WTC11 (cell line): ENCODE measurements at regions not wholly inside any gene's neighbourhood (a gene's known extent, or its start where the extent isn't known, plus 50 kb on each side); places are given as distances from the start of the nearest gene placed in this dataset.

Experiments used
- ATAC-seq: fragments of 200-7000 bp; cut with Tn5 transposase; 2 replicates; pipeline ENCODE4 v1.10.0; 2021; ENCODE audit warnings: mild to moderate bottlenecking, moderate library complexity
- CTCF ChIA-PET: fragments of 300-600 bp; sonication (Branson Sonifier 250); formaldehyde crosslinking; loops from one replicate; lab custom pipeline; 2021; ENCODE audit warnings: antibody characterized with exemption; lab: Charles Lee
- POLR2A ChIA-PET: fragments of 350-600 bp; sonication (Branson Sonifier 250); formaldehyde crosslinking; loops from one replicate; lab custom pipeline; 2021; ENCODE audit warnings: antibody characterized with exemption; lab: Charles Lee
- DNase-seq: peaks from one replicate; pipeline ENCODE4 v3.0.0; 2021; ENCODE audit warnings: low spot score
- H3K27ac Mint-ChIP-seq: 2 replicates; pipeline ENCODE4 v1.8.0; 2021; ENCODE audit warnings: mixed read lengths
- H3K27me3 Mint-ChIP-seq: 2 replicates; pipeline ENCODE4 v1.8.0; 2021; ENCODE audit warnings: low read depth, mild to moderate bottlenecking, moderate library complexity, mixed read lengths
- H3K36me3 Mint-ChIP-seq: 2 replicates; pipeline ENCODE4 v1.8.0; 2021; ENCODE audit warnings: mixed read lengths
- H3K4me1 Mint-ChIP-seq: 2 replicates; pipeline ENCODE4 v1.8.0; 2022; ENCODE audit warnings: mixed read lengths
- H3K4me3 Mint-ChIP-seq: 2 replicates; pipeline ENCODE4 v1.8.0; 2021; ENCODE audit warnings: mild to moderate bottlenecking, moderate library complexity, mixed read lengths
- H3K9me3 Mint-ChIP-seq: 2 replicates; pipeline ENCODE4 v1.8.0; 2021; ENCODE audit warnings: mixed read lengths
- AR ChIP-seq: fragments of 250-450 bp; sonication (Bioruptor Pico); IDR thresholded peaks from 2 replicates; pipeline ENCODE4 v1.9.0; 2021; ENCODE audit warnings: mild to moderate bottlenecking
- CREM ChIP-seq: sonication (generic); formaldehyde crosslinking; IDR thresholded peaks from 2 replicates; pipeline ENCODE4 v1.8.1; 2022; ENCODE audit warnings: mild to moderate bottlenecking, missing genetic modification reagents, moderate library complexity
- E2F1 ChIP-seq: sonication (generic); formaldehyde crosslinking; IDR thresholded peaks from 2 replicates; pipeline ENCODE4 v1.8.0; 2022; ENCODE audit warnings: mild to moderate bottlenecking, missing genetic modification reagents
- ESRRA ChIP-seq: sonication (generic); formaldehyde crosslinking; IDR thresholded peaks from 2 replicates; pipeline ENCODE4 v1.8.1; 2022; ENCODE audit warnings: mild to moderate bottlenecking, missing genetic modification reagents, borderline replicate concordance
- FOXP4 ChIP-seq: sonication (generic); formaldehyde crosslinking; IDR thresholded peaks from 2 replicates; pipeline ENCODE4 v1.8.0; 2022; ENCODE audit warnings: mild to moderate bottlenecking, missing genetic modification reagents
- IRF1 ChIP-seq: sonication (generic); formaldehyde crosslinking; IDR thresholded peaks from 2 replicates; pipeline ENCODE4 v1.8.0; 2023; ENCODE audit warnings: missing genetic modification reagents
- MXD4 ChIP-seq: fragments of 250-450 bp; sonication (Bioruptor Pico); IDR thresholded peaks from 2 replicates; pipeline ENCODE4 v1.8.0; 2021; ENCODE audit warnings: mild to moderate bottlenecking, moderate library complexity, borderline replicate concordance
- NFATC4 ChIP-seq: fragments of 250-450 bp; sonication (Bioruptor Pico); IDR thresholded peaks from 2 replicates; pipeline ENCODE4 v1.9.0; 2021; ENCODE audit warnings: mild to moderate bottlenecking
- SOX15 ChIP-seq: fragments of 250-450 bp; sonication (Bioruptor Pico); IDR thresholded peaks from 2 replicates; pipeline ENCODE4 v1.9.0; 2021; ENCODE audit warnings: mild to moderate bottlenecking
- TCF7 ChIP-seq: sonication (generic); formaldehyde crosslinking; IDR thresholded peaks from 2 replicates; pipeline ENCODE4 v1.8.0; 2022; ENCODE audit warnings: mild to moderate bottlenecking, low read depth, missing genetic modification reagents, moderate library complexity
- TEAD1 ChIP-seq: sonication (generic); formaldehyde crosslinking; IDR thresholded peaks from 2 replicates; pipeline ENCODE4 v1.8.0; 2022; ENCODE audit warnings: mild to moderate bottlenecking, missing genetic modification reagents
- TEAD4 ChIP-seq: sonication (generic); formaldehyde crosslinking; IDR thresholded peaks from 2 replicates; pipeline ENCODE4 v1.8.0; 2022; ENCODE audit warnings: mild to moderate bottlenecking, missing genetic modification reagents
- USF1 ChIP-seq: sonication (generic); formaldehyde crosslinking; IDR thresholded peaks from 2 replicates; pipeline ENCODE4 v1.8.0; 2022; ENCODE audit warnings: mild to moderate bottlenecking, missing genetic modification reagents
- ZBTB21 ChIP-seq: sonication (generic); formaldehyde crosslinking; IDR thresholded peaks from 2 replicates; pipeline ENCODE4 v1.8.1; 2023; ENCODE audit warnings: mild to moderate bottlenecking, missing genetic modification reagents, borderline replicate concordance
- ZNF219 ChIP-seq: sonication (generic); formaldehyde crosslinking; IDR thresholded peaks from 2 replicates; pipeline ENCODE4 v1.8.0; 2023; ENCODE audit warnings: missing genetic modification reagents, mild to moderate bottlenecking, borderline replicate concordance
- ZNF263 ChIP-seq: sonication (generic); formaldehyde crosslinking; IDR thresholded peaks from 2 replicates; pipeline ENCODE4 v1.8.1; 2022; ENCODE audit warnings: low read depth, mild to moderate bottlenecking, moderate library complexity, missing genetic modification reagents
- ZNF317 ChIP-seq: sonication (generic); formaldehyde crosslinking; IDR thresholded peaks from 2 replicates; pipeline ENCODE4 v1.8.1; 2023; ENCODE audit warnings: low read depth, mild to moderate bottlenecking, moderate library complexity, missing genetic modification reagents, borderline replicate concordance
- ZNF425 ChIP-seq: fragments of 250-450 bp; sonication (Bioruptor Pico); conservative IDR thresholded peaks from 2 replicates; pipeline ENCODE4 v1.9.0; 2021; ENCODE audit warnings: mild to moderate bottlenecking

- Mint-ChIP-seq H3K27me3 (peaks cover 6% of the 10 kb centered on the region; the same call in 1 of the 2 replicates), H3K27ac (peak overlapping the region; percentile 99), H3K4me3 (peak overlapping the region; percentile 6; the same call in 1 of the 2 replicates), H3K9me3 (peaks cover 48% of the 10 kb centered on the region), H3K36me3 (peaks cover 51% of the 10 kb centered on the region), H3K4me1 (peaks cover 42% of the 10 kb centered on the region)
- DNase-seq: peak; percentile 13
- ChIA-PET CTCF (interaction anchor here (0.6 kb wide), 1 partner anchor 1892 kb away, joined by 4 read pairs; no protein-coding TSS in a partner anchor), POLR2A (no interaction called here)
- peak; percentile 97 for ATAC-seq
- no peak for TF ChIP-seq ZNF425 (CRISPR knock-in tag)
- no peak for TF ChIP-seq IRF1
- TF ChIP-seq TEAD4: no peak
- 0 out of 2 replicates have a peak, but pooled peaks have one; percentile 34 for TF ChIP-seq TEAD1
- no peak for TF ChIP-seq AR (CRISPR knock-in tag)
- TF ChIP-seq FOXP4 (CRISPR knock-in tag): peak; percentile 59; the same call in 1 of the 2 replicates
- TF ChIP-seq MXD4: no peak
Observed at GRCh38 chr6:140436023-140436811, 1061.8 kb upstream of the CITED2 start.

- H3K36me3 Mint-ChIP-seq: peaks cover 51% of the 10 kb centered on the region
- TF ChIP-seq CREM (CRISPR knock-in tag) (no peak), ZBTB21 (CRISPR knock-in tag) (no peak), E2F1 (CRISPR knock-in tag) (no peak), NFATC4 (CRISPR knock-in tag) (no peak), TCF7 (no peak), ESRRA (CRISPR knock-in tag) (no peak), ZNF263 (CRISPR knock-in tag) (no peak), USF1 (no peak), ZNF317 (no peak), AR (CRISPR knock-in tag) (no peak), ZNF219 (no peak), SOX15 (CRISPR knock-in tag) (no peak)
- H3K4me1 Mint-ChIP-seq: peaks cover 27% of the 10 kb centered on the region
- peaks cover 48% of the 10 kb centered on the region for H3K9me3 Mint-ChIP-seq
- H3K27me3 Mint-ChIP-seq: peaks cover 6% of the 10 kb centered on the region; the same call in 1 of the 2 replicates
- POLR2A ChIA-PET: no interaction called here
- no peak overlapping the region for H3K4me3 Mint-ChIP-seq
- ATAC-seq (no peak), DNase-seq (no peak)
- H3K27ac Mint-ChIP-seq: 0 out of 2 replicates have a peak overlapping the region, but pooled peaks have one; percentile 27
- CTCF ChIA-PET: no interaction called here
Observed at GRCh38 chr6:140434761-140435160, 1060.3 kb upstream of the CITED2 start.
